ENCODE measurements at regions not wholly inside any gene's neighbourhood (a gene's known extent, or its start where the extent isn't known, plus 50 kb on each side); places are given as distances from the start of the nearest gene placed in this dataset.

DNA sequence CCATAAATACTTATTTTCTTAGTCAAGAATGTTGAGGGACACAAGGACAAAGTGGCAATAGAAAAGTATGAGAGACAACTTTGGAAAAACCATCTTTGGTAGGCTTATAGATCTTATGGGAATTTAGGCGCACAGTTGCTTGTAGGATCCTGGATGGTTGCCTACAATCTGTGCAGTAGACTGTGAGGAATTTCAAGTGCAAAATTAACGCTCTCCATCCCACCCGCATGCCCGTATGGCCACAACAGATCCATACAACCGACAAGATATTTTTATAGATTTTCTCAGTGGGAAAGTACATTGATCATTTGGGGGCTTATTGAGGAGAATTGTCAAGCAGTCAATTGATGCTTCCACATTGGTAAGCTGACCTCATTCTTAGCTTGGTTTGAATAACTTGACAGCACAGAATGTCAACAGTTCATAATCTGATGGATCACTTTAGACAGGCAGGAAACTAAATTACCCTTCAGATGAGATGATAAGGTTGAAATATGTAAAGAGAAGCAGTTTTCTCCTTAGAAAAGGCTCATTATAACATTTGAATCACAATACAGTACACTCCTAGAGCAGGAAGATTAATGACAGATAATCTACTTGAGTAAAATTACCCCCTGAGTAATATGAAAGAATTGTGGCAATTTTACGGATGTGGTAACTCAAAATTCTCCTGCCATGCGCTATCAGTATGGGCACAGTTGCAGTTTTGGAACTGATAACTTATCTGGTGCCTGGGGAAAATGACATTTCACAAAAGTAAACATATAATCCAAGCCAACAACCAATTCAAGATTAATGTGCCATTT is 479.7 kb downstream of the KIF20B start:
- no peaks in the 10 kb centered on the region for H3K36me3 ChIP-seq (ENCODE audit: control insufficient read depth, insufficient read depth, low read length)
- H3K27me3 ChIP-seq (ENCODE audit: control insufficient read depth, insufficient read depth, low read length), result no peaks in the 10 kb centered on the region
- no peak for DNase-seq (ENCODE audit: low read depth)
- no peak overlapping the region for H3K4me3 ChIP-seq (ENCODE audit: low read depth, low read length)
- TF ChIP-seq, protein P1, sequence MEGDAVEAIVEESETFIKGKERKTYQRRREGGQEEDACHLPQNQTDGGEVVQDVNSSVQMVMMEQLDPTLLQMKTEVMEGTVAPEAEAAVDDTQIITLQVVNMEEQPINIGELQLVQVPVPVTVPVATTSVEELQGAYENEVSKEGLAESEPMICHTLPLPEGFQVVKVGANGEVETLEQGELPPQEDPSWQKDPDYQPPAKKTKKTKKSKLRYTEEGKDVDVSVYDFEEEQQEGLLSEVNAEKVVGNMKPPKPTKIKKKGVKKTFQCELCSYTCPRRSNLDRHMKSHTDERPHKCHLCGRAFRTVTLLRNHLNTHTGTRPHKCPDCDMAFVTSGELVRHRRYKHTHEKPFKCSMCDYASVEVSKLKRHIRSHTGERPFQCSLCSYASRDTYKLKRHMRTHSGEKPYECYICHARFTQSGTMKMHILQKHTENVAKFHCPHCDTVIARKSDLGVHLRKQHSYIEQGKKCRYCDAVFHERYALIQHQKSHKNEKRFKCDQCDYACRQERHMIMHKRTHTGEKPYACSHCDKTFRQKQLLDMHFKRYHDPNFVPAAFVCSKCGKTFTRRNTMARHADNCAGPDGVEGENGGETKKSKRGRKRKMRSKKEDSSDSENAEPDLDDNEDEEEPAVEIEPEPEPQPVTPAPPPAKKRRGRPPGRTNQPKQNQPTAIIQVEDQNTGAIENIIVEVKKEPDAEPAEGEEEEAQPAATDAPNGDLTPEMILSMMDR (IDR thresholded peaks at IDR 0.05; ENCODE audit: insufficient read depth, low read length, poor library complexity, severe bottlenecking), result no peak

DNA sequence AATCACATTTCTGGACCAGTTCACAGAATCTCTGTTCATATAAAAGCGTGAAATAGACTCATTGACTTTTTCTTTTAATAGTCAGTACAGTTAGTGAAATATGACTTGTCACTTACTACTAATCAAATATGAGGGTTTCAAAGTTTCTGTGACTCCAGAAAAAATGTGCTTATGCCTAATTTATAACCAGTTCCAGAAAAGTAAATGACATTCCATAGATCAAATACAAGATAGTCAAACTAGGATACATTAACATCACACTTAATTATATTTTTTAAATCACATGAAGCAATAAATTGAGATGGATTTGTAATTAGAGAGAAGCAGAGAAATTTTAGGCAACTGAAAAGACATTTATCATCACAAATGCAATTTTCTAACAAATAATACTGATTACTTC is 491.4 kb downstream of the KIF20B start:
- H3K27me3 ChIP-seq (ENCODE audit: control insufficient read depth, insufficient read depth, low read length), result no peaks in the 10 kb centered on the region
- TF ChIP-seq, protein P1 (IDR thresholded peaks at IDR 0.05; ENCODE audit: insufficient read depth, low read length, poor library complexity, severe bottlenecking), result no peak
- no peaks in the 10 kb centered on the region for H3K36me3 ChIP-seq (ENCODE audit: control insufficient read depth, insufficient read depth, low read length)
- DNase-seq (ENCODE audit: low read depth), result no peak
- no peak overlapping the region for H3K4me3 ChIP-seq (ENCODE audit: low read depth, low read length)

DNA sequence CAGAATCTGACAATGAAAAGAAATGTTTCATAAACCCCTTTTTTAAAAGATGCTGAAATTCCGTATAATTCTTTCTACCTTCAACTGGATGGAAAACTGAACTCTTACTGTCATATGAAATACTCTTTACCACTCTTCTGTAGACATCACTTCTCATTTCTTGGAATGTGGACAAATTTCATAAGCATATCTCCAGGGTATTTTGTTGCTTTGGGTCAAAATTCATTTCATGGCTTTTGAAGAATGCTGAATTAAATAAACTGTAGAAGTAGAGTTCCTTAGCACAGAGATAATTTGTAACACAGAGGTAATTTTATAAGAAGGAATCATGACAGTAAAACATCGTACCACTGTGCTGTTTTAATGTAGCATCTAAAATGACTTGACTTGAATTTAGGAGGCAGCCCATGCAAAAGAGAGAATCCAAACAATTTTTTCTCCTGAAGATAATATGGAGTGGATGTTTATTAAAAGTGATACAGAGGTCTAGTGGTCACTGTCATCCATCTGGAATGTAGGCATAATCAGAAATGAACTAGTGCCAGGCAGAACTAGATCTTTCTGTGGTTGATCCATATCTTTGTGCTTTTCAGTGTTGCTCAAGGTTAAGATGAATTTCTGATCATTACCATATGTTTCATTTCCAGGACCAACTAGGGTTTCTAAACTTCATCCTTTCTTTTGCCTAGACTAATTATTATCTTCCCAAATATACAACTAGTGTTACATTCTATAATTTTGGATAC is 492.0 kb downstream of the KIF20B start:
- no peaks in the 10 kb centered on the region for H3K27me3 ChIP-seq (ENCODE audit: control insufficient read depth, insufficient read depth, low read length)
- H3K4me3 ChIP-seq (ENCODE audit: low read depth, low read length), result no peak overlapping the region
- TF ChIP-seq, protein P1 (IDR thresholded peaks at IDR 0.05; ENCODE audit: insufficient read depth, low read length, poor library complexity, severe bottlenecking), result no peak
- no peak for DNase-seq (ENCODE audit: low read depth)
- no peaks in the 10 kb centered on the region for H3K36me3 ChIP-seq (ENCODE audit: control insufficient read depth, insufficient read depth, low read length)

- no peaks in the 10 kb centered on the region for H3K36me3 ChIP-seq (ENCODE audit: control insufficient read depth, insufficient read depth, low read length)
- no peaks in the 10 kb centered on the region for H3K27me3 ChIP-seq (ENCODE audit: control insufficient read depth, insufficient read depth, low read length)
- H3K4me3 ChIP-seq (ENCODE audit: low read depth, low read length), result no peak overlapping the region
- DNase-seq (ENCODE audit: low read depth), result no peak
- TF ChIP-seq, protein P1 (IDR thresholded peaks at IDR 0.05; ENCODE audit: insufficient read depth, low read length, poor library complexity, severe bottlenecking), result no peak
Measured at GRCh38 chr10:90195288-90195840, 494.0 kb downstream of the KIF20B start.

- TF ChIP-seq, protein P1 (IDR thresholded peaks at IDR 0.05; ENCODE audit: insufficient read depth, low read length, poor library complexity, severe bottlenecking), result no peak
- DNase-seq (ENCODE audit: low read depth), result peak; percentile 28
- Histone ChIP-seq H3K36me3 (ENCODE audit: control insufficient read depth, insufficient read depth, low read length) (no peaks in the 10 kb centered on the region), H3K27me3 (ENCODE audit: control insufficient read depth, insufficient read depth, low read length) (no peaks in the 10 kb centered on the region), H3K4me3 (ENCODE audit: low read depth, low read length) (no peak overlapping the region)
Measured at GRCh38 chr10:90197766-90198165, 496.4 kb downstream of the KIF20B start.

Data from kidney epithelial cell (primary cell).